ENCODE measurements at regions not wholly inside any gene's neighbourhood (a gene's known extent, or its start where the extent isn't known, plus 50 kb on each side); places are given as distances from the start of the nearest gene placed in this dataset.

DNA sequence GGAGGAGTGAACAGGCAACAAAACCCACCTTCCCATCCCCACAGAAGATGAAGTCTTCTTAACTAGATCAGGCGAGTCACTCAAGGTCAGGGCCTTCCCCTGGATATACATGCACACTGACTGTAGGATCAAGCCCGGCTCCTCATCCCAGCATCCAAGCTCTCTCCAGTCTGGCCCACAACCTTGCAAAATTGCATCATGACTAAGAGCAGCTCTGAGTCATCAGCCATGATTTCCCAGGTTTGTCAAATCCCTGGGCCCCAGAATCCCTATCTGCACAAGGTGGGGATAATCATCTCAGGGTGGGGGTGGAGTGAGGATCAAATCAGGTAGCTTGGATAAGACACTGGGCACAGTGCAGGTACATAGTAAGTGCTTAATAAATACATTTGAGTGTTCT lies 199.3 kb upstream of the GRIK3 start:
- TF ChIP-seq, protein P1, sequence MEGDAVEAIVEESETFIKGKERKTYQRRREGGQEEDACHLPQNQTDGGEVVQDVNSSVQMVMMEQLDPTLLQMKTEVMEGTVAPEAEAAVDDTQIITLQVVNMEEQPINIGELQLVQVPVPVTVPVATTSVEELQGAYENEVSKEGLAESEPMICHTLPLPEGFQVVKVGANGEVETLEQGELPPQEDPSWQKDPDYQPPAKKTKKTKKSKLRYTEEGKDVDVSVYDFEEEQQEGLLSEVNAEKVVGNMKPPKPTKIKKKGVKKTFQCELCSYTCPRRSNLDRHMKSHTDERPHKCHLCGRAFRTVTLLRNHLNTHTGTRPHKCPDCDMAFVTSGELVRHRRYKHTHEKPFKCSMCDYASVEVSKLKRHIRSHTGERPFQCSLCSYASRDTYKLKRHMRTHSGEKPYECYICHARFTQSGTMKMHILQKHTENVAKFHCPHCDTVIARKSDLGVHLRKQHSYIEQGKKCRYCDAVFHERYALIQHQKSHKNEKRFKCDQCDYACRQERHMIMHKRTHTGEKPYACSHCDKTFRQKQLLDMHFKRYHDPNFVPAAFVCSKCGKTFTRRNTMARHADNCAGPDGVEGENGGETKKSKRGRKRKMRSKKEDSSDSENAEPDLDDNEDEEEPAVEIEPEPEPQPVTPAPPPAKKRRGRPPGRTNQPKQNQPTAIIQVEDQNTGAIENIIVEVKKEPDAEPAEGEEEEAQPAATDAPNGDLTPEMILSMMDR (conservative IDR thresholded peaks at IDR 0.05 in 1 of 2, IDR thresholded peaks at IDR 0.05 in 1 of 2; ENCODE audit: low read depth in 1 of 2, low read length in 2 of 2), result no peak
- no peak for TF ChIP-seq EZH2 (IDR thresholded peaks at IDR 0.05; ENCODE audit: low read length, missing control alignments)

All from fibroblast of lung (primary cell).